ENCODE measurements at regions not wholly inside any gene's neighbourhood (a gene's known extent, or its start where the extent isn't known, plus 50 kb on each side); places are given as distances from the start of the nearest gene placed in this dataset.

GRCh38 chr5:117701062-117701461 lies 1126.4 kb upstream of the SEMA6A start:
- no peaks in the 10 kb centered on the region for H3K27me3 Mint-ChIP-seq (ENCODE audit: low read depth)
- H2AK5ac ChIP-seq (ENCODE audit: insufficient read length, low read length) = no peak overlapping the region
- no peaks in the 10 kb centered on the region for H3K23me2 ChIP-seq (ENCODE audit: insufficient read length, low read depth, low read length, poor library complexity, severe bottlenecking)
- no peaks in the 10 kb centered on the region for H3K27me3 ChIP-seq (ENCODE audit: insufficient read depth, low read length)
- no peaks in the 10 kb centered on the region for H3K36me3 Mint-ChIP-seq (ENCODE audit: insufficient read depth in 1 of 3, low read depth in 3 of 3)
- no peak overlapping the region for H3K14ac ChIP-seq (ENCODE audit: insufficient read depth, low read length)
- H2BK12ac ChIP-seq (ENCODE audit: insufficient read length, low read depth, low read length) = no peak overlapping the region
- no peak overlapping the region for H3K9ac ChIP-seq (ENCODE audit: extremely low read depth, insufficient read length, low read length)
- no peak overlapping the region for H3T11ph ChIP-seq (ENCODE audit: low read length)
- H3K23ac ChIP-seq (ENCODE audit: insufficient read length, low read depth, low read length) = no peak overlapping the region
- DNase-seq = no peak
- H3K79me1 ChIP-seq (ENCODE audit: insufficient read depth, low read depth, low read length, poor library complexity, severe bottlenecking) = no peaks in the 10 kb centered on the region
- H3K4me2 ChIP-seq (ENCODE audit: insufficient read depth, insufficient read length, low read length) = no peak overlapping the region
- no peak overlapping the region for H2AFZ ChIP-seq (ENCODE audit: low read length)
- H3K27ac ChIP-seq (ENCODE audit: insufficient read length, low read depth, low read length) = no peak overlapping the region
- H4K5ac ChIP-seq (ENCODE audit: insufficient read length, low read depth, low read length) = no peak overlapping the region
- no peak overlapping the region for H3K4me3 Mint-ChIP-seq
- no peaks in the 10 kb centered on the region for H3K4me1 Mint-ChIP-seq
- H3K4ac ChIP-seq (ENCODE audit: low read depth, low read length) = no peak overlapping the region
- H4K20me1 ChIP-seq (ENCODE audit: control insufficient read depth, insufficient read depth, insufficient read length) = no peaks in the 10 kb centered on the region
- H3K9me3 ChIP-seq (ENCODE audit: control insufficient read depth, low read depth, low read length) = no peaks in the 10 kb centered on the region
- TF ChIP-seq CTCF (conservative IDR thresholded peaks at IDR 0.05) = no peak
- H2BK20ac ChIP-seq (ENCODE audit: low read depth, low read length, poor library complexity, severe bottlenecking) = no peak overlapping the region
- no peak overlapping the region for H2BK15ac ChIP-seq (ENCODE audit: low read depth, low read length)
- no CpG with 5 or more reads among the region's 1 CpG for WGBS (ENCODE audit: extremely low coverage, insufficient read length, low lambda C conversion rate)
- no peaks in the 10 kb centered on the region for H3K79me2 ChIP-seq (ENCODE audit: insufficient read depth, low read length)
- H2BK5ac ChIP-seq (ENCODE audit: insufficient read length, low read length) = no peak overlapping the region
- H3K4me1 ChIP-seq (ENCODE audit: insufficient read depth, low read length) = no peaks in the 10 kb centered on the region
- no peak overlapping the region for H3K56ac ChIP-seq (ENCODE audit: insufficient read length, low read depth, low read length)
- no peaks in the 10 kb centered on the region for H3K9me3 Mint-ChIP-seq
- H3K18ac ChIP-seq (ENCODE audit: insufficient read length, low read depth, low read length) = no peak overlapping the region
- no peak overlapping the region for H4K8ac ChIP-seq (replicated peaks; ENCODE audit: insufficient read length, low read depth, low read length)
- no peak overlapping the region for H3K27ac Mint-ChIP-seq
- H2BK120ac ChIP-seq (ENCODE audit: low read depth, low read length, poor library complexity, severe bottlenecking) = no peak overlapping the region
- H4K91ac ChIP-seq (ENCODE audit: insufficient read length, low read depth, low read length) = no peak overlapping the region
